ENCODE measurements at regions not wholly inside any gene's neighbourhood (a gene's known extent, or its start where the extent isn't known, plus 50 kb on each side); places are given as distances from the start of the nearest gene placed in this dataset.
"Not testable (repeated sequence)": the region's sequence is repeated elsewhere in the genome, so short reads cannot be mapped to it uniquely, and the experiment has no call there.

GRCh38 chr7:152594801-152595200 lies 81.1 kb downstream of the XRCC2 start:
- peaks cover 2% of the 10 kb centered on the region for H3K27me3 Mint-ChIP-seq (ENCODE audit: unreplicated experiment)
- no peak for TF ChIP-seq CTCF (IDR thresholded peaks at IDR 0.05; ENCODE audit: unreplicated experiment)
- no peak overlapping the region for H3K27ac Mint-ChIP-seq (ENCODE audit: unreplicated experiment)
- no peak overlapping the region for H3K4me3 Mint-ChIP-seq (ENCODE audit: unreplicated experiment)
- no peaks in the 10 kb centered on the region for H3K9me3 Mint-ChIP-seq (ENCODE audit: unreplicated experiment)
- no peaks in the 10 kb centered on the region for H3K36me3 Mint-ChIP-seq (ENCODE audit: low read depth, unreplicated experiment)
- DNase-seq (ENCODE audit: low spot score), result no peak
- H3K4me1 Mint-ChIP-seq (ENCODE audit: unreplicated experiment), result no peaks in the 10 kb centered on the region

GRCh38 chr7:152591976-152592375 lies 84.0 kb downstream of the XRCC2 start:
- Mint-ChIP-seq H3K36me3 (ENCODE audit: low read depth, unreplicated experiment) (no peaks in the 10 kb centered on the region), H3K27ac (ENCODE audit: unreplicated experiment) (no peak overlapping the region), H3K4me3 (ENCODE audit: unreplicated experiment) (no peak overlapping the region), H3K4me1 (ENCODE audit: unreplicated experiment) (no peaks in the 10 kb centered on the region), H3K27me3 (ENCODE audit: unreplicated experiment) (no peaks in the 10 kb centered on the region), H3K9me3 (ENCODE audit: unreplicated experiment) (peaks cover 4% of the 10 kb centered on the region)
- TF ChIP-seq CTCF (IDR thresholded peaks at IDR 0.05; ENCODE audit: unreplicated experiment), result no peak
- no peak for DNase-seq (ENCODE audit: low spot score)

DNA sequence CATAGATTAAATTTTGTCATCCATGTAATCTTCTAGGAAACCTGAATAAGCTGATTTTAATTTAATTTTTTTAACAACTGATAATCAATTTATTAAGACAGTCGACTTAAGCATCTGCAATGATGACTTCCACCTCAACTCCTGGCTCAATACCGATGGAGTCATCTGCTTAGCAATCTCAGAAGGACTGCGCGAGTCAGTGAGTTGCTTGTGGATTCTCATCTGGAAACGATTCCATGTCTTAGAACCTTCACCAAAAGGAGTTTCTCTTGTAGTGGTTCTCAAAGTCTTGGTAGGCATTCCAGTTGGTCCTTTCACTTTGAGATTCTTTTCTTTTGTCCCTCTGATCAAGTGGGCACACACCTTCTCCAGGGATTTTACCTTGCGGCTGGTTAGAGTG lies 85.5 kb downstream of the XRCC2 start:
- H3K27me3 Mint-ChIP-seq (ENCODE audit: unreplicated experiment), result no peaks in the 10 kb centered on the region

DNA sequence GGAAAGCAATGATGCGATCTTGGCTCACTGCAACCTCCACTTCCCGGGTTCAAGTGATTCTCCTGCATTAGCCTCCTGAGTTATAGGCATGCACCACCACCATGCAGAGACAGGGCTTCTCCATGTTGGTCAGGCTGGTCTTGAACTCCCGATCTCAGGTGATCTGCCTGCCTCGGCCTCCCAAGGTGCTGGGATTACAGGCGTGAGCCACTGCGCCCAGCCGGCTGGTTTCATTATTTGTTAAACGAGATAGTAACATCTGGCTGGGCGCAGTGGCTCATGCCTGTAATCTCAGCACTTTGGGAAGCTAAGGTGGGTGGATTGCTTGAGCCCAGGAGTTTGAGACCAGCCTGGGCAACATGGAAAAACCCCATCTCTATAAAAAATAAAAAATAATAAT lies 86.1 kb downstream of the XRCC2 start:
- H3K27ac Mint-ChIP-seq (ENCODE audit: unreplicated experiment); H3K4me1 Mint-ChIP-seq (ENCODE audit: unreplicated experiment); H3K27me3 Mint-ChIP-seq (ENCODE audit: unreplicated experiment): not testable (repeated sequence)

More for the DNA sequence above, 85.5 kb downstream of the XRCC2 start:
- DNase-seq (ENCODE audit: low spot score), result no peak
- H3K9me3 Mint-ChIP-seq (ENCODE audit: unreplicated experiment), result peaks cover 4% of the 10 kb centered on the region
- TF ChIP-seq CTCF (IDR thresholded peaks at IDR 0.05; ENCODE audit: unreplicated experiment), result no peak
- H3K36me3 Mint-ChIP-seq (ENCODE audit: low read depth, unreplicated experiment), result no peaks in the 10 kb centered on the region
- H3K4me1 Mint-ChIP-seq (ENCODE audit: unreplicated experiment), result no peaks in the 10 kb centered on the region
- no peak overlapping the region for H3K27ac Mint-ChIP-seq (ENCODE audit: unreplicated experiment)
- no peak overlapping the region for H3K4me3 Mint-ChIP-seq (ENCODE audit: unreplicated experiment)

GRCh38 chr7:152588350-152588749 lies 87.6 kb downstream of the XRCC2 start:
- Mint-ChIP-seq H3K36me3 (ENCODE audit: low read depth, unreplicated experiment) (no peaks in the 10 kb centered on the region), H3K4me3 (ENCODE audit: unreplicated experiment) (no peak overlapping the region), H3K27ac (ENCODE audit: unreplicated experiment) (no peak overlapping the region), H3K9me3 (ENCODE audit: unreplicated experiment) (peaks cover 4% of the 10 kb centered on the region), H3K4me1 (ENCODE audit: unreplicated experiment) (no peaks in the 10 kb centered on the region), H3K27me3 (ENCODE audit: unreplicated experiment) (no peaks in the 10 kb centered on the region)
- DNase-seq (ENCODE audit: low spot score), result no peak
- TF ChIP-seq CTCF (IDR thresholded peaks at IDR 0.05; ENCODE audit: unreplicated experiment), result no peak

More for the DNA sequence above, 86.1 kb downstream of the XRCC2 start:
- DNase-seq (ENCODE audit: low spot score); H3K36me3 Mint-ChIP-seq (ENCODE audit: low read depth, unreplicated experiment); H3K4me3 Mint-ChIP-seq (ENCODE audit: unreplicated experiment); H3K9me3 Mint-ChIP-seq (ENCODE audit: unreplicated experiment): not testable (repeated sequence)

DNA sequence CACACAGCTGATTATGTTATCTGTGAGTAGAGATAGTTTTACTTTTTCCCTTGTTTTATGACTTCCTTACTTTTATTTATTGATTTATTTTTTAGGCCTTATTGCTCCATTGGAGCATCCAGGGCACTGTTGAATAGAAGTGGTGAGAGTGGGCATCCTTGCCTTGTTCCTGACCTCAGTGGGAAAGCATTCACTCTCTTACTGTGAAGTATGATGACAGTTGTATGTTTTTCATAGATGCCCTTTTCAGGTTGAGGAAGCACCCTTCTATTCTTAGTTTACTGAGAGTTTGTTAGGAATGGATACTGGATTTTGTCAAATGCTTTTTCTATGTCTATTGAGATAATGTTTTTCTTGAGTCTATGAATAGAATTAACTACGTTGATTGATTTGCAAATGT lies 88.6 kb downstream of the XRCC2 start:
- DNase-seq (ENCODE audit: low spot score), result no peak
- no peak overlapping the region for H3K27ac Mint-ChIP-seq (ENCODE audit: unreplicated experiment)
- H3K4me1 Mint-ChIP-seq (ENCODE audit: unreplicated experiment), result no peaks in the 10 kb centered on the region

More for the DNA sequence above, 88.6 kb downstream of the XRCC2 start:
- H3K27me3 Mint-ChIP-seq (ENCODE audit: unreplicated experiment), result no peaks in the 10 kb centered on the region
- no peaks in the 10 kb centered on the region for H3K36me3 Mint-ChIP-seq (ENCODE audit: low read depth, unreplicated experiment)
- no peak for TF ChIP-seq CTCF (IDR thresholded peaks at IDR 0.05; ENCODE audit: unreplicated experiment)
- peaks cover 4% of the 10 kb centered on the region for H3K9me3 Mint-ChIP-seq (ENCODE audit: unreplicated experiment)
- H3K4me3 Mint-ChIP-seq (ENCODE audit: unreplicated experiment), result no peak overlapping the region

All from endothelial cell (in vitro differentiated cells).